GM13976 (cell line): ENCODE measurements at regions not wholly inside any gene's neighbourhood (a gene's known extent, or its start where the extent isn't known, plus 50 kb on each side); places are given as distances from the start of the nearest gene placed in this dataset.

Experiments used
- DNase-seq: peaks from one replicate; pipeline ENCODE4 v3.0.0; 2012; ENCODE audit warnings: low spot score
- in situ Hi-C: fragments of 300-500 bp; cut with MboI; formaldehyde crosslinking; loops from one replicate; pipeline ENCODE4 v1.12.0; 2022; ENCODE audit warnings: low sequenced_read_pairs, mixed read lengths, inconsistent platforms; ENCODE audit not compliant: unreplicated experiment
- TF ChIP-seq, protein P1 (sequence below): IDR thresholded peaks from 2 replicates; pipeline ENCODE4 v1.5.1; 2012; ENCODE audit warnings: borderline replicate concordance, mild to moderate bottlenecking; ENCODE audit not compliant: insufficient read depth; ENCODE audit errors: extremely low read depth, missing control alignments, control extremely low read depth

GRCh38 chr2:16207151-16207550 lies 266.8 kb downstream of the MYCN start:
- TF ChIP-seq, protein P1, sequence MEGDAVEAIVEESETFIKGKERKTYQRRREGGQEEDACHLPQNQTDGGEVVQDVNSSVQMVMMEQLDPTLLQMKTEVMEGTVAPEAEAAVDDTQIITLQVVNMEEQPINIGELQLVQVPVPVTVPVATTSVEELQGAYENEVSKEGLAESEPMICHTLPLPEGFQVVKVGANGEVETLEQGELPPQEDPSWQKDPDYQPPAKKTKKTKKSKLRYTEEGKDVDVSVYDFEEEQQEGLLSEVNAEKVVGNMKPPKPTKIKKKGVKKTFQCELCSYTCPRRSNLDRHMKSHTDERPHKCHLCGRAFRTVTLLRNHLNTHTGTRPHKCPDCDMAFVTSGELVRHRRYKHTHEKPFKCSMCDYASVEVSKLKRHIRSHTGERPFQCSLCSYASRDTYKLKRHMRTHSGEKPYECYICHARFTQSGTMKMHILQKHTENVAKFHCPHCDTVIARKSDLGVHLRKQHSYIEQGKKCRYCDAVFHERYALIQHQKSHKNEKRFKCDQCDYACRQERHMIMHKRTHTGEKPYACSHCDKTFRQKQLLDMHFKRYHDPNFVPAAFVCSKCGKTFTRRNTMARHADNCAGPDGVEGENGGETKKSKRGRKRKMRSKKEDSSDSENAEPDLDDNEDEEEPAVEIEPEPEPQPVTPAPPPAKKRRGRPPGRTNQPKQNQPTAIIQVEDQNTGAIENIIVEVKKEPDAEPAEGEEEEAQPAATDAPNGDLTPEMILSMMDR: no peak
- DNase-seq: no peak
- in situ Hi-C loops: no loop called here

GRCh38 chr2:16206191-16206944 lies 266.0 kb downstream of the MYCN start:
- in situ Hi-C loops: no loop called here
- TF ChIP-seq, protein P1: no peak
- no peak for DNase-seq

DNA sequence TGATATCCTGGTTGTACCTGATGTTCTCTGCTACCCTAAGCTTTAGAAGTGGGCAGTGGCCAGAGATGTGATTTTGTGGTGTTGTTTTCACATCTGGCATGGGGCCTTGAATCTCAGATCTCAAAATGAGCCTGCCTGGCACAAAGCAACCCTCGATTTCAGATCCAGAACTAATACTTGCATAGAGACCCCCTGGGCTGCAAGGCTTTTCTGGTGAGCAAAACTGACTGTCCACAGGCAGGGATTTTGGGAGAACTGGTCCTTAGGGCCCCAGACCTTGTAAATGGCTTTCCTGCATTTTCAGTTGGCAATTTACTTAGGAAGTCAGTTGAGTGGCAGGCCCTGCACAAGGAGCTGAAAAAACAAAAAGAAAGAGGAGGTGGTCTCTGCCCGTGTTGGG lies 265.3 kb downstream of the MYCN start:
- in situ Hi-C loops: no loop called here
- TF ChIP-seq, protein P1: no peak
- no peak for DNase-seq

GRCh38 chr2:16204886-16205620 lies 264.7 kb downstream of the MYCN start:
- DNase-seq: no peak
- in situ Hi-C loops: no loop called here
- TF ChIP-seq, protein P1: no peak

- TF ChIP-seq, protein P1: no peak
- DNase-seq: no peak
- in situ Hi-C loops: no loop called here
These were observed 263.9 kb downstream of the MYCN start for GRCh38 chr2:16204251-16204650.

DNA sequence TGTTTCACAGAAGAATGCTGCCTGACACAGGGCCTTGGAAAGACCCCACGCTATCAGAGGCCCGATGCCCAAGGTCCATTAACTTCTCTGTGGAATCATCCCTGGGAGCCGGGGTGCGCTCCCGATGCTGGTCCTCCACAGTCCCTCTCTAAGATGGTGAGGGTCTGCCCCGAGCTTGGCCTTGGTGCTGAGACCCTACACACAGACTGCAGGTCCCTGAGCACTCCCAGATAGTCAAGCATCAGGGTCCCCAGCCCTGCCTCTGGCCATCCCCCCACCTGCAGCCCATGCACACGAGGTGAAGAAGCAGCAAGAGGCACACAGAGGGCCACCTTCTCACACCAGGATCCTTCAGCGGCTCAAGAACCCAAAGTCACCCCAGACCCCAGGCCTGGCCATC lies 263.3 kb downstream of the MYCN start:
- TF ChIP-seq, protein P1: no peak
- in situ Hi-C loops: no loop called here
- DNase-seq: no peak
